H1 (cell line): ENCODE measurements at regions not wholly inside any gene's neighbourhood (a gene's known extent, or its start where the extent isn't known, plus 50 kb on each side); places are given as distances from the start of the nearest gene placed in this dataset.

Experiments used
- CTCF ChIA-PET: fragments of 300-600 bp; sonication (Branson Sonifier 250); formaldehyde crosslinking; loops from one replicate; lab custom pipeline; 2021; ENCODE audit not compliant: partially characterized antibody; lab: Charles Lee
- POLR2A ChIA-PET: fragments of 300-600 bp; sonication (Branson Sonifier 250); formaldehyde crosslinking; loops from one replicate; lab custom pipeline; 2021; ENCODE audit warnings: inconsistent platforms; ENCODE audit not compliant: partially characterized antibody; lab: Charles Lee
- DNase-seq, 2 experiments: peaks; one replicate each; pipeline versions ENCODE4 v3.0.0 to v3.0.0-alpha.2; 2010 to 2022; ENCODE audit warnings: low spot score in 2 of 2, low read depth in 1 of 2, mixed read lengths in 1 of 2
- FAIRE-seq: peaks from 2 replicates; lab custom pipeline; 2011; peaks lifted over from hg19 to GRCh38; lab: Jason Lieb, UNC
- H2AFZ ChIP-seq: 2 replicates; pipeline ENCODE4 v1.8.1; 2012; ENCODE audit warnings: low read length, inconsistent platforms
- H2AK5ac ChIP-seq: 2 replicates; pipeline ENCODE4 v1.6.1; 2013; ENCODE audit warnings: low read depth, low read length
- H2BK120ac ChIP-seq: replicated peaks from 2 replicates; pipeline ENCODE3; 2013; ENCODE audit warnings: low read depth, low read length, inconsistent platforms
- H2BK12ac ChIP-seq: 2 replicates; pipeline ENCODE4 v1.6.1; 2013; ENCODE audit warnings: low read depth, low read length
- H2BK15ac ChIP-seq: 2 replicates; pipeline ENCODE4 v1.6.1; 2013; ENCODE audit warnings: low read length
- H2BK20ac ChIP-seq: 2 replicates; pipeline ENCODE4 v1.6.1; 2013; ENCODE audit warnings: low read length
- H2BK5ac ChIP-seq: 2 replicates; pipeline ENCODE4 v1.6.1; 2013; ENCODE audit warnings: low read depth, low read length
- H3K14ac ChIP-seq: 2 replicates; pipeline ENCODE4 v1.6.1; 2013; ENCODE audit warnings: inconsistent platforms; ENCODE audit not compliant: insufficient read length
- H3K18ac ChIP-seq: 2 replicates; pipeline ENCODE4 v1.6.1; 2013; ENCODE audit warnings: low read length; ENCODE audit errors: extremely low read depth
- H3K23ac ChIP-seq: 2 replicates; pipeline ENCODE4 v1.6.1; 2013; ENCODE audit warnings: inconsistent platforms; ENCODE audit not compliant: insufficient read length
- H3K23me2 ChIP-seq: 2 replicates; pipeline ENCODE4 v1.6.1; 2013; ENCODE audit warnings: low read depth, low read length
- H3K27ac ChIP-seq: 2 replicates; pipeline ENCODE4 v1.6.1; 2011; ENCODE audit warnings: low read depth, low read length, inconsistent platforms
- H3K27me3 ChIP-seq, 4 experiments: replicated peaks in 1 of 4; 1 replicate in 1 of 4; 2 replicates in 3 of 4; pipeline versions ENCODE4 v1.6.1 to v1.8.1; 2011 to 2013; ENCODE audit warnings: low read length in 3 of 4, mild to moderate bottlenecking in 3 of 4, inconsistent platforms in 2 of 4, mixed read lengths in 2 of 4, moderate library complexity in 1 of 4; ENCODE audit not compliant: control insufficient read depth in 3 of 4, insufficient read depth in 3 of 4; ENCODE audit errors: extremely low read depth in 1 of 4
- H3K36me3 ChIP-seq, 4 experiments: 2 replicates each; pipeline versions ENCODE4 v1.6.1 to v1.8.1; 2011 to 2013; ENCODE audit warnings: mild to moderate bottlenecking in 4 of 4, low read length in 3 of 4, moderate library complexity in 2 of 4, control low read depth in 1 of 4, inconsistent platforms in 1 of 4; ENCODE audit not compliant: insufficient read depth in 4 of 4, control insufficient read depth in 2 of 4
- H3K4ac ChIP-seq: replicated peaks from 2 replicates; pipeline ENCODE3; 2013; ENCODE audit warnings: low read length, low read depth, mixed read lengths, inconsistent platforms; ENCODE audit not compliant: insufficient read length
- H3K4me1 ChIP-seq, 4 experiments: replicated peaks in 1 of 4; 1 replicate in 1 of 4; 2 replicates in 3 of 4; pipeline versions ENCODE4 v1.6.1 to v1.8.1; 2011 to 2013; ENCODE audit warnings: low read length in 3 of 4, inconsistent platforms in 2 of 4, mixed read lengths in 1 of 4; ENCODE audit not compliant: insufficient read depth in 4 of 4, control insufficient read depth in 3 of 4
- H3K4me2 ChIP-seq, 2 experiments: 2 replicates each; pipeline versions ENCODE4 v1.6.1 to v1.8.1; 2011 to 2013; ENCODE audit warnings: low read depth in 2 of 2, low read length in 2 of 2, control low read depth in 1 of 2, inconsistent platforms in 1 of 2, mild to moderate bottlenecking in 1 of 2; ENCODE audit not compliant: insufficient read depth in 1 of 2
- H3K4me3 ChIP-seq, 4 experiments: fragments of 200-600, 300-600 bp in 1 of 4; sonication (generic), shearing (Covaris generic), sonication (Bioruptor Twin) in 1 of 4; 2 replicates each; pipeline versions ENCODE4 v1.5.1 to v1.8.1; 2011 to 2016; ENCODE audit warnings: low read length in 4 of 4, low read depth in 3 of 4, control low read depth in 2 of 4, inconsistent platforms in 2 of 4, mild to moderate bottlenecking in 2 of 4, mixed read lengths in 1 of 4, moderate library complexity in 1 of 4; ENCODE audit not compliant: insufficient read depth in 2 of 4; ENCODE audit errors: extremely low read depth in 1 of 4
- H3K56ac ChIP-seq: replicated peaks from 2 replicates; pipeline ENCODE3; 2013; ENCODE audit warnings: low read depth, mild to moderate bottlenecking, mixed read lengths, low read length, inconsistent platforms; ENCODE audit not compliant: insufficient read length
- H3K79me1 ChIP-seq: 2 replicates; pipeline ENCODE4 v1.6.1; 2013; ENCODE audit warnings: low read depth, low read length, control low read depth
- H3K79me2 ChIP-seq, 2 experiments: 2 replicates each; pipeline versions ENCODE4 v1.6.1 to v1.8.1; 2012 to 2013; ENCODE audit warnings: low read length in 2 of 2, mild to moderate bottlenecking in 2 of 2, inconsistent platforms in 1 of 2; ENCODE audit not compliant: insufficient read depth in 2 of 2, control insufficient read depth in 1 of 2
- H3K9ac ChIP-seq, 4 experiments: replicated peaks in 1 of 4; 1 replicate in 1 of 4; 2 replicates in 3 of 4; pipeline versions ENCODE4 v1.6.1 to v1.8.1; 2011 to 2013; ENCODE audit warnings: low read depth in 3 of 4, low read length in 3 of 4, control low read depth in 2 of 4, mild to moderate bottlenecking in 2 of 4, moderate library complexity in 2 of 4, inconsistent platforms in 1 of 4; ENCODE audit errors: extremely low read depth in 1 of 4
- H3K9me3 ChIP-seq, 2 experiments: 2 replicates each; pipeline versions ENCODE4 v1.6.1 to v1.8.1; 2012 to 2013; ENCODE audit warnings: mild to moderate bottlenecking in 2 of 2, moderate library complexity in 2 of 2, control low read depth in 1 of 2, inconsistent platforms in 1 of 2, low read depth in 1 of 2, low read length in 1 of 2, mixed read lengths in 1 of 2; ENCODE audit not compliant: insufficient read depth in 2 of 2
- H4K20me1 ChIP-seq, 2 experiments: replicated peaks in 1 of 2; 2 replicates each; pipeline versions ENCODE3 to v1.8.1; 2011 to 2013; ENCODE audit warnings: inconsistent platforms in 2 of 2, low read length in 2 of 2, mild to moderate bottlenecking in 1 of 2; ENCODE audit not compliant: insufficient read depth in 2 of 2, control insufficient read depth in 1 of 2
- H4K5ac ChIP-seq: 2 replicates; pipeline ENCODE4 v1.6.1; 2013; ENCODE audit warnings: low read length, low read depth, mixed read lengths, inconsistent platforms; ENCODE audit not compliant: insufficient read length
- H4K8ac ChIP-seq: 2 replicates; pipeline ENCODE4 v1.8.0; 2013; ENCODE audit warnings: mild to moderate bottlenecking, moderate library complexity, low read length, inconsistent platforms; ENCODE audit not compliant: insufficient read depth; ENCODE audit errors: extremely low read depth
- H4K91ac ChIP-seq: replicated peaks from 2 replicates; pipeline ENCODE3; 2013; ENCODE audit warnings: low read length, mixed read lengths, inconsistent platforms; ENCODE audit not compliant: insufficient read length
- GABPA ChIP-seq: IDR thresholded peaks from 2 replicates; pipeline ENCODE4 v1.6.1; 2011; ENCODE audit warnings: mild to moderate bottlenecking, low read length, moderate library complexity, borderline replicate concordance; ENCODE audit not compliant: insufficient read depth
- POLR2AphosphoS5 ChIP-seq: IDR thresholded peaks from 2 replicates; pipeline ENCODE4 v1.6.1; 2011; ENCODE audit warnings: low read depth, low read length
- TAF7 ChIP-seq: optimal IDR thresholded peaks from 2 replicates; pipeline ENCODE3; 2011; ENCODE audit warnings: low read depth, mild to moderate bottlenecking, inconsistent platforms, low read length, moderate library complexity, borderline replicate concordance
- WGBS, 2 experiments: shearing (Covaris generic) in 1 of 2; methylation state at CpG; one replicate each; pipeline versions ENCODE4 v1.1.6 to v1.1.7; 2013 to 2015; ENCODE audit warnings: low lambda C conversion rate in 2 of 2, mixed read lengths in 2 of 2, inconsistent platforms in 1 of 2, low coverage in 1 of 2, missing lambda C conversion rate in 1 of 2; ENCODE audit not compliant: insufficient replicate concordance in 2 of 2, insufficient coverage in 1 of 2, insufficient read length in 1 of 2; ENCODE audit errors: extremely low coverage in 1 of 2, missing lambda C conversion rate in 1 of 2; 5-methylcytosine and 5-hydroxymethylcytosine counted together

- Histone ChIP-seq H2BK20ac (no peak overlapping the region), H3K23me2 (no peaks in the 10 kb centered on the region), H3K27me3 (no peaks in the 10 kb centered on the region), H3K36me3 (no peaks in the 10 kb centered on the region), H3K9ac (no peak overlapping the region), H3K18ac (no peak overlapping the region), H4K91ac (no peak overlapping the region), H2BK12ac (no peak overlapping the region), H2BK120ac (no peak overlapping the region), H3K4ac (no peak overlapping the region), H3K23ac (no peak overlapping the region), H4K8ac (no peak overlapping the region), H3K14ac (no peak overlapping the region), H3K56ac (no peak overlapping the region), H3K79me1 (no peaks in the 10 kb centered on the region), H3K9me3 (no peaks in the 10 kb centered on the region), H4K5ac (no peak overlapping the region), H3K4me2 (no peak overlapping the region), H2BK15ac (no peak overlapping the region), H3K79me2 (no peaks in the 10 kb centered on the region), H3K27ac (no peak overlapping the region), H2AFZ (no peak overlapping the region), H2BK5ac (no peak overlapping the region), H2AK5ac (no peak overlapping the region), H3K4me3 (no peak overlapping the region), H4K20me1 (no peaks in the 10 kb centered on the region), H3K4me1 (peaks cover 0 to 2% (median 0%) of the 10 kb centered on the region in 4 experiments; a peak in 2 of 7 replicates)
- FAIRE-seq (no peak), DNase-seq (no peak)
- 91% methylated on average over 7 of the region's 7 CpGs; no CpG with 5 or more reads in 1 of the 2 experiments for WGBS, 2 experiments
- ChIA-PET CTCF (interaction anchor here (0.8 kb wide), 1 partner anchor 305 kb away, joined by 3 read pairs; no protein-coding TSS in a partner anchor), POLR2A (no interaction called here)
- TF ChIP-seq TAF7 (no peak), POLR2AphosphoS5 (no peak), GABPA (no peak)
These were observed 296.9 kb upstream of the NECTIN3 start for GRCh38 chr3:110774496-110775265.
